Activated CD8-positive, alpha-beta T cell treated with anti-CD3 and anti-CD28 coated beads, Interleukin-2, amount 10 ng/mL, durations not matched to agents 7 days and 5 days (primary cell): ENCODE measurements at regions not wholly inside any gene's neighbourhood (a gene's known extent, or its start where the extent isn't known, plus 50 kb on each side); places are given as distances from the start of the nearest gene placed in this dataset.
"Not testable (repeated sequence)": the region's sequence is repeated elsewhere in the genome, so short reads cannot be mapped to it uniquely, and the experiment has no call there.

ENCODE experiments used
- ATAC-seq: fragments of 150-1000 bp; cut with Tn5 transposase; one replicate; pipeline ENCODE4 v1.10.0; 2021; ENCODE audit warnings: moderate library complexity
- CTCF ChIA-PET: fragments of 350-600 bp; sonication (Branson Sonifier 250); formaldehyde crosslinking; loops from one replicate; lab custom pipeline; 2021; ENCODE audit warnings: antibody characterized with exemption; lab: Charles Lee
- POLR2A ChIA-PET: fragments of 350-600 bp; sonication (Branson Sonifier 250); formaldehyde crosslinking; loops from one replicate; lab custom pipeline; 2021; ENCODE audit warnings: antibody characterized with exemption; lab: Charles Lee
- DNase-seq: peaks from one replicate; pipeline ENCODE4 v3.0.0-alpha.2; 2020
- H3K27ac Mint-ChIP-seq: one replicate; pipeline ENCODE4 v1.8.0; 2021; ENCODE audit warnings: mild to moderate bottlenecking, mixed read lengths
- H3K27me3 Mint-ChIP-seq: one replicate; pipeline ENCODE4 v1.8.0; 2021; ENCODE audit warnings: low read depth, mixed read lengths
- H3K36me3 Mint-ChIP-seq: one replicate; pipeline ENCODE4 v1.8.0; 2021; ENCODE audit warnings: low read depth, mixed read lengths
- H3K4me1 Mint-ChIP-seq: one replicate; pipeline ENCODE4 v1.8.0; 2021; ENCODE audit warnings: low read depth, mixed read lengths
- H3K4me3 Mint-ChIP-seq: one replicate; pipeline ENCODE4 v1.8.0; 2021; ENCODE audit warnings: mild to moderate bottlenecking, mixed read lengths
- H3K9me3 Mint-ChIP-seq: one replicate; pipeline ENCODE4 v1.8.0; 2022; ENCODE audit warnings: mixed read lengths; ENCODE audit not compliant: insufficient read depth

- Mint-ChIP-seq H3K4me1 (no peaks in the 10 kb centered on the region), H3K4me3 (no peak overlapping the region), H3K9me3 (no peaks in the 10 kb centered on the region), H3K27ac (no peak overlapping the region), H3K36me3 (no peaks in the 10 kb centered on the region), H3K27me3 (peaks cover 4% of the 10 kb centered on the region)
- ATAC-seq (no peak), DNase-seq (no peak)
- ChIA-PET CTCF (no interaction called here), POLR2A (no interaction called here)
Measured at GRCh38 chr6:156597095-156597494, 180.1 kb upstream of the ARID1B start.

- no peaks in the 10 kb centered on the region for H3K4me1 Mint-ChIP-seq
- DNase-seq = no peak
Measured at GRCh38 chr6:156595476-156595875, 181.7 kb upstream of the ARID1B start.

GRCh38 chr6:156593893-156594292, 183.3 kb upstream of the ARID1B start:
- H3K27me3 Mint-ChIP-seq = peaks cover 5% of the 10 kb centered on the region
- H3K9me3 Mint-ChIP-seq = no peaks in the 10 kb centered on the region
- POLR2A ChIA-PET = no interaction called here
- H3K36me3 Mint-ChIP-seq = no peaks in the 10 kb centered on the region
- H3K4me3 Mint-ChIP-seq = no peak overlapping the region
- ATAC-seq = no peak
- H3K27ac Mint-ChIP-seq = no peak overlapping the region
- DNase-seq = no peak
- CTCF ChIA-PET = no interaction called here
- no peaks in the 10 kb centered on the region for H3K4me1 Mint-ChIP-seq

More at GRCh38 chr6:156595476-156595875, 181.7 kb upstream of the ARID1B start:
- ChIA-PET POLR2A (no interaction called here), CTCF (no interaction called here)
- ATAC-seq = no peak
- Mint-ChIP-seq H3K36me3 (no peaks in the 10 kb centered on the region), H3K9me3 (no peaks in the 10 kb centered on the region), H3K4me3 (no peak overlapping the region), H3K27ac (no peak overlapping the region), H3K27me3 (peaks cover 5% of the 10 kb centered on the region)

- peaks cover 5% of the 10 kb centered on the region for H3K27me3 Mint-ChIP-seq
- no peak overlapping the region for H3K4me3 Mint-ChIP-seq
- ATAC-seq (no peak), DNase-seq (no peak)
- no peak overlapping the region for H3K27ac Mint-ChIP-seq
- no peaks in the 10 kb centered on the region for H3K36me3 Mint-ChIP-seq
- H3K4me1 Mint-ChIP-seq = no peaks in the 10 kb centered on the region
- CTCF ChIA-PET = no interaction called here
- POLR2A ChIA-PET = no interaction called here
- H3K9me3 Mint-ChIP-seq = no peaks in the 10 kb centered on the region
Measured at GRCh38 chr6:156593127-156593526, 184.1 kb upstream of the ARID1B start.

GRCh38 chr6:156590482-156590881, 186.7 kb upstream of the ARID1B start:
- Mint-ChIP-seq H3K9me3 (no peaks in the 10 kb centered on the region), H3K4me1 (no peaks in the 10 kb centered on the region), H3K4me3 (no peak overlapping the region), H3K27me3 (peaks cover 5% of the 10 kb centered on the region), H3K36me3 (no peaks in the 10 kb centered on the region), H3K27ac (no peak overlapping the region)
- ChIA-PET CTCF (no interaction called here), POLR2A (no interaction called here)
- no peak for DNase-seq
- ATAC-seq = no peak

- ChIA-PET CTCF (no interaction called here), POLR2A (no interaction called here)
- no peak for DNase-seq
Measured at GRCh38 chr6:156589281-156589680, 187.9 kb upstream of the ARID1B start.

GRCh38 chr6:156587751-156588301, 189.4 kb upstream of the ARID1B start:
- H3K9me3 Mint-ChIP-seq = no peaks in the 10 kb centered on the region
- CTCF ChIA-PET = interaction anchor here (0.7 kb wide), 1 partner anchor 1587 kb away, joined by 6 read pairs; no protein-coding TSS in a partner anchor
- POLR2A ChIA-PET = interaction anchor here (0.7 kb wide), 1 partner anchor 22 kb away, joined by 5 read pairs; no protein-coding TSS in a partner anchor
- H3K4me1 Mint-ChIP-seq = no peaks in the 10 kb centered on the region
- no peak for ATAC-seq
- H3K4me3 Mint-ChIP-seq = no peak overlapping the region
- no peak for DNase-seq
- peaks cover 10% of the 10 kb centered on the region for H3K27me3 Mint-ChIP-seq
- H3K27ac Mint-ChIP-seq = no peak overlapping the region
- no peaks in the 10 kb centered on the region for H3K36me3 Mint-ChIP-seq

More at GRCh38 chr6:156589281-156589680, 187.9 kb upstream of the ARID1B start:
- Mint-ChIP-seq H3K27ac (no peak overlapping the region), H3K9me3 (no peaks in the 10 kb centered on the region), H3K36me3 (no peaks in the 10 kb centered on the region), H3K4me3 (no peak overlapping the region), H3K27me3 (peaks cover 8% of the 10 kb centered on the region), H3K4me1 (no peaks in the 10 kb centered on the region)
- no peak for ATAC-seq

- Mint-ChIP-seq H3K4me3 (no peak overlapping the region), H3K9me3 (no peaks in the 10 kb centered on the region), H3K27ac (no peak overlapping the region), H3K36me3 (no peaks in the 10 kb centered on the region), H3K27me3 (peaks cover 6% of the 10 kb centered on the region), H3K4me1 (no peaks in the 10 kb centered on the region)
- ATAC-seq (no peak), DNase-seq (no peak)
- ChIA-PET CTCF (no interaction called here), POLR2A (no interaction called here)
Measured at GRCh38 chr6:156587071-156587470, 190.1 kb upstream of the ARID1B start.

GRCh38 chr6:156585859-156586258, 191.3 kb upstream of the ARID1B start:
- Mint-ChIP-seq H3K36me3 (no peaks in the 10 kb centered on the region), H3K27me3 (peaks cover 4% of the 10 kb centered on the region), H3K4me3 (no peak overlapping the region), H3K4me1 (no peaks in the 10 kb centered on the region), H3K27ac (no peak overlapping the region), H3K9me3 (no peaks in the 10 kb centered on the region)
- DNase-seq (no peak), ATAC-seq (no peak)
- POLR2A ChIA-PET = no interaction called here
- CTCF ChIA-PET = no interaction called here

GRCh38 chr6:156584121-156584520, 193.1 kb upstream of the ARID1B start:
- CTCF ChIA-PET, DNase-seq, H3K27ac Mint-ChIP-seq, H3K27me3 Mint-ChIP-seq, H3K4me3 Mint-ChIP-seq, H3K9me3 Mint-ChIP-seq, H3K4me1 Mint-ChIP-seq, H3K36me3 Mint-ChIP-seq, ATAC-seq, POLR2A ChIA-PET: not testable (repeated sequence)

GRCh38 chr6:156583083-156583482, 194.1 kb upstream of the ARID1B start:
- CTCF ChIA-PET = no interaction called here
- Mint-ChIP-seq H3K27me3 (peaks cover 4% of the 10 kb centered on the region), H3K9me3 (peaks cover 15% of the 10 kb centered on the region), H3K4me1 (no peaks in the 10 kb centered on the region), H3K27ac (no peak overlapping the region), H3K4me3 (no peak overlapping the region), H3K36me3 (no peaks in the 10 kb centered on the region)
- POLR2A ChIA-PET = no interaction called here
- no peak for DNase-seq
- ATAC-seq = no peak

GRCh38 chr6:156582509-156582992, 194.6 kb upstream of the ARID1B start:
- DNase-seq = no peak
- no peak overlapping the region for H3K4me3 Mint-ChIP-seq
- no peaks in the 10 kb centered on the region for H3K36me3 Mint-ChIP-seq
- ChIA-PET CTCF (no interaction called here), POLR2A (no interaction called here)
- ATAC-seq = no peak
- no peak overlapping the region for H3K27ac Mint-ChIP-seq
- peaks cover 4% of the 10 kb centered on the region for H3K27me3 Mint-ChIP-seq
- peaks cover 15% of the 10 kb centered on the region for H3K9me3 Mint-ChIP-seq
- H3K4me1 Mint-ChIP-seq = no peaks in the 10 kb centered on the region

- DNase-seq = no peak
- ChIA-PET POLR2A (no interaction called here), CTCF (no interaction called here)
- H3K36me3 Mint-ChIP-seq = no peaks in the 10 kb centered on the region
- H3K27ac Mint-ChIP-seq = no peak overlapping the region
- no peak for ATAC-seq
- no peaks in the 10 kb centered on the region for H3K4me1 Mint-ChIP-seq
- peaks cover 26% of the 10 kb centered on the region for H3K9me3 Mint-ChIP-seq
- no peak overlapping the region for H3K4me3 Mint-ChIP-seq
- peaks cover 4% of the 10 kb centered on the region for H3K27me3 Mint-ChIP-seq
Measured at GRCh38 chr6:156579564-156579963, 197.6 kb upstream of the ARID1B start.
